ENCODE measurements at regions not wholly inside any gene's neighbourhood (a gene's known extent, or its start where the extent isn't known, plus 50 kb on each side); places are given as distances from the start of the nearest gene placed in this dataset.
"Not testable (repeated sequence)": the region's sequence is repeated elsewhere in the genome, so short reads cannot be mapped to it uniquely, and the experiment has no call there.

- in situ Hi-C loops (cut with MboI), result loop anchor here (25.0 kb wide), 2 partner anchors 113 to 213 kb away; partner anchors contain the start of gene KCNJ18
- DNase-seq (ENCODE audit: low read depth, low spot score); H3K9me3 ChIP-seq (replicated peaks; ENCODE audit: control insufficient read depth, insufficient read depth, low read length); H3K36me3 ChIP-seq (ENCODE audit: control insufficient read depth in 2 of 2, insufficient read depth in 2 of 2, low read length in 1 of 2); H3K27me3 ChIP-seq (replicated peaks in 1 of 2; ENCODE audit: control insufficient read depth in 2 of 2, insufficient read depth in 2 of 2, low read length in 1 of 2); SMC1A ChIA-PET (ENCODE audit: uncharacterized antibody, unreplicated experiment); H3K4me1 ChIP-seq (ENCODE audit: control insufficient read depth, insufficient read depth, low read length); H3K4me2 ChIP-seq (ENCODE audit: control insufficient read depth, insufficient read depth); POLR2A ChIA-PET; H3K27ac ChIP-seq (ENCODE audit: control insufficient read depth, insufficient read depth); H3K9ac ChIP-seq (ENCODE audit: control insufficient read depth, insufficient read depth, low read length); H3K4me3 ChIP-seq; FAIRE-seq; intact Hi-C loops (cut with micrococcal nuclease; ENCODE audit: unreplicated experiment); CTCF ChIA-PET; H3K79me2 ChIP-seq (ENCODE audit: control insufficient read depth, insufficient read depth, low read length); BruUV-seq (replicated peaks); ATAC-seq; H2AFZ ChIP-seq (ENCODE audit: control insufficient read depth, low read depth, low read length); H4K20me1 ChIP-seq (ENCODE audit: control insufficient read depth, insufficient read depth); RAD21 ChIA-PET (ENCODE audit: unreplicated experiment): not testable (repeated sequence)
- WGBS (ENCODE audit: insufficient coverage, insufficient replicate concordance, low lambda C conversion rate, missing lambda C conversion rate), result 15% methylated on average over 4 of the region's 16 CpGs
These were observed 117.6 kb upstream of the KCNJ18 start for GRCh38 chr17:21574611-21575255.

GRCh38 chr17:21578783-21579182 is 113.5 kb upstream of the KCNJ18 start:
- SMC1A ChIA-PET (ENCODE audit: uncharacterized antibody, unreplicated experiment); H3K27me3 ChIP-seq (replicated peaks in 1 of 2; ENCODE audit: control insufficient read depth in 2 of 2, insufficient read depth in 2 of 2, low read length in 1 of 2); POLR2A ChIA-PET; H2AFZ ChIP-seq (ENCODE audit: control insufficient read depth, low read depth, low read length); CTCF ChIA-PET; H3K79me2 ChIP-seq (ENCODE audit: control insufficient read depth, insufficient read depth, low read length); H3K9ac ChIP-seq (ENCODE audit: control insufficient read depth, insufficient read depth, low read length); H3K4me2 ChIP-seq (ENCODE audit: control insufficient read depth, insufficient read depth); intact Hi-C loops (cut with micrococcal nuclease; ENCODE audit: unreplicated experiment); H3K27ac ChIP-seq (ENCODE audit: control insufficient read depth, insufficient read depth); H3K9me3 ChIP-seq (replicated peaks; ENCODE audit: control insufficient read depth, insufficient read depth, low read length); H3K4me1 ChIP-seq (ENCODE audit: control insufficient read depth, insufficient read depth, low read length); ATAC-seq; H4K20me1 ChIP-seq (ENCODE audit: control insufficient read depth, insufficient read depth); FAIRE-seq; BruUV-seq (replicated peaks); DNase-seq (ENCODE audit: low read depth, low spot score); H3K36me3 ChIP-seq (ENCODE audit: control insufficient read depth in 2 of 2, insufficient read depth in 2 of 2, low read length in 1 of 2); RAD21 ChIA-PET (ENCODE audit: unreplicated experiment); H3K4me3 ChIP-seq: not testable (repeated sequence)
- in situ Hi-C loops (cut with MboI), result loop anchor here (25.0 kb wide), 2 partner anchors 109 to 209 kb away; partner anchors contain the start of gene KCNJ18
